ENCODE measurements at regions not wholly inside any gene's neighbourhood (a gene's known extent, or its start where the extent isn't known, plus 50 kb on each side); places are given as distances from the start of the nearest gene placed in this dataset.

DNA sequence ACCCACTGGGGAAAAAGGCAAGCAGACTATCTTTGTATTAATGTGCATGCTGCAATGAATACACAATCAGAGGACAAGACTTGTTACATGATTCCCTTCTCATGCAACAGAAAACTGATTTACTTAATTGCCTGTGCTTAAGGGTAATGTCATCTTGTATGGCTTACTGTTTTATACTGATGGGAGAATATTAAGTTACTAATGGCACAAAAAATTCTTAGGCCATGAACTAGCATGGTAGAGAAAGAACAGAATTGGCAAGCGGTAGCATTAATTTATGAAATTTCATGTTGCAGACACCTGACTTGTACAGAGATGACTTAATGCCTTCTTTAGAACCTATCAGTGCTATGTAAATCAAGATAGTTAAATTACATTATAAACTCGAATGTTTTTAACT lies 282.3 kb downstream of the CNTN3 start:
- Histone ChIP-seq H2AK5ac (ENCODE audit: insufficient read length, low read length) (no peak overlapping the region), H3K23ac (ENCODE audit: insufficient read length, low read depth, low read length) (no peak overlapping the region), H3K18ac (ENCODE audit: insufficient read length, low read depth, low read length) (no peak overlapping the region), H2BK12ac (ENCODE audit: insufficient read length, low read depth, low read length) (no peak overlapping the region), H4K20me1 (ENCODE audit: control insufficient read depth, insufficient read depth, insufficient read length) (no peaks in the 10 kb centered on the region), H3K9me3 (ENCODE audit: control insufficient read depth, low read depth, low read length) (no peaks in the 10 kb centered on the region), H4K5ac (ENCODE audit: insufficient read length, low read depth, low read length) (no peak overlapping the region), H3K79me2 (ENCODE audit: insufficient read depth, low read length) (no peaks in the 10 kb centered on the region), H3K14ac (ENCODE audit: insufficient read depth, low read length) (no peak overlapping the region), H3K23me2 (ENCODE audit: insufficient read length, low read depth, low read length, poor library complexity, severe bottlenecking) (no peaks in the 10 kb centered on the region), H2AFZ (ENCODE audit: low read length) (no peak overlapping the region), H3K79me1 (ENCODE audit: insufficient read depth, low read depth, low read length, poor library complexity, severe bottlenecking) (no peaks in the 10 kb centered on the region), H3K4ac (ENCODE audit: low read depth, low read length) (no peak overlapping the region), H3T11ph (ENCODE audit: low read length) (no peak overlapping the region), H3K9ac (ENCODE audit: extremely low read depth, insufficient read length, low read length) (no peak overlapping the region), H3K4me2 (ENCODE audit: insufficient read depth, insufficient read length, low read length) (no peak overlapping the region), H3K56ac (ENCODE audit: insufficient read length, low read depth, low read length) (no peak overlapping the region), H3K4me1 (ENCODE audit: insufficient read depth, low read length) (no peaks in the 10 kb centered on the region), H4K91ac (ENCODE audit: insufficient read length, low read depth, low read length) (no peak overlapping the region), H4K8ac (replicated peaks; ENCODE audit: insufficient read length, low read depth, low read length) (no peak overlapping the region), H2BK120ac (ENCODE audit: low read depth, low read length, poor library complexity, severe bottlenecking) (no peak overlapping the region), H2BK15ac (ENCODE audit: low read depth, low read length) (no peak overlapping the region), H3K27me3 (ENCODE audit: insufficient read depth, low read length) (no peaks in the 10 kb centered on the region), H2BK20ac (ENCODE audit: low read depth, low read length, poor library complexity, severe bottlenecking) (no peak overlapping the region), H2BK5ac (ENCODE audit: insufficient read length, low read length) (no peak overlapping the region), H3K27ac (ENCODE audit: insufficient read length, low read depth, low read length) (no peak overlapping the region)
- no peak for TF ChIP-seq CTCF (conservative IDR thresholded peaks at IDR 0.05)
- no peaks in the 10 kb centered on the region for H3K36me3 Mint-ChIP-seq (ENCODE audit: insufficient read depth in 1 of 3, low read depth in 3 of 3)
- H3K4me1 Mint-ChIP-seq: no peaks in the 10 kb centered on the region
- no peaks in the 10 kb centered on the region for H3K9me3 Mint-ChIP-seq
- DNase-seq: no peak
- no peak overlapping the region for H3K4me3 Mint-ChIP-seq
- H3K27ac Mint-ChIP-seq: no peak overlapping the region
- no peaks in the 10 kb centered on the region; the same call in 1 of the 2 replicates for H3K27me3 Mint-ChIP-seq (ENCODE audit: low read depth)
- no CpG with 5 or more reads among the region's 2 CpGs for WGBS (ENCODE audit: extremely low coverage, insufficient read length, low lambda C conversion rate)

Measured in H9 (cell line).